GM19397 (cell line): ENCODE measurements at regions not wholly inside any gene's neighbourhood (a gene's known extent, or its start where the extent isn't known, plus 50 kb on each side); places are given as distances from the start of the nearest gene placed in this dataset.
"Not testable (repeated sequence)": the region's sequence is repeated elsewhere in the genome, so short reads cannot be mapped to it uniquely, and the experiment has no call there.

Experiments used
- ATAC-seq: cut with Tn5 transposase; IDR thresholded peaks from one replicate; pipeline ENCODE4 v1.9.1; 2021; ENCODE audit warnings: mild to moderate bottlenecking, moderate library complexity; ENCODE audit not compliant: unreplicated experiment

- no peak for ATAC-seq
Observed at GRCh38 chr4:141340458-141340857, 119.8 kb downstream of the ZNF330 start.

GRCh38 chr4:141346144-141346543, 125.4 kb downstream of the ZNF330 start:
- ATAC-seq, result no peak

- ATAC-seq, result no peak
Observed at GRCh38 chr4:141347684-141348083, 127.0 kb downstream of the ZNF330 start.

DNA sequence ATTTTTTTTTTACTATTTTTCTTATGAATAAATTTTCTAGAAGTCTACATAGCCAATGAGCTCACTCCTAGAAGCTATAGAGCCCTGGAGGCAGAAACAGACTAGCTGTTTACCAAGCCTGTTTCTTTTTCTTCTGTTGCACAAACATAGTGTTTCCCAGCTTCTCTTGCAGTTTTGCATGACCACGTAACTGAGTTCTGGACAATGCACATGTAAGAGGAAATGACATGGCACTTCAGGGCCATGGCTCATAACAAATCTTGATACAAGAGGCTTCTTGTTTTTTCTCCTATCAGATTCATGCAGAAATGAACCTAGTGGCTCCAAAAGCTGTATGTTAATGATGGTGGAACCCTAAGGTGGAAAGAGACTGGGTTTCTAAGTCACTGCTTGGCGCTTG, 127.4 kb downstream of the ZNF330 start:
- no peak for ATAC-seq

GRCh38 chr4:141348573-141348972, 127.9 kb downstream of the ZNF330 start:
- ATAC-seq, result no peak

DNA sequence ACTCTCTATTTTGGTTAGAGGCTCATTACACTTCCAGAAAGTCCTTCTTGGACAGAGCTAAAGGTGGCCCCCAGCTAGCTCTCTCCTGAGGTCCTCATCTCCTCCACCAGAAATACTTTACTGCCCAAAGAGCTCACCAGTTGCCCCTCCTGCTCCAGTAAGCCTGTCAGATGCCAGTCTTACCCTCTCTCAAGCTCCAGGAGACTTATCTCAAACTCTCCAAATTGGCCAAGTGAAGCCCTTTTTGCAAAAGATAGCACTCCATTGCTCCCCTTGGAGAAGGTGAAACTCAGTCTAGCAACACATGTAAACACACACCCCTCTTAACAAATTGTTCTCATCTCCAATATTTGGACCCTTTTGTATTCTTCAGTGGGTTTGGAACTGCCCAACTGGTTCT, 128.5 kb downstream of the ZNF330 start:
- no peak for ATAC-seq

- ATAC-seq, result no peak
Observed at GRCh38 chr4:141350122-141350905, 129.6 kb downstream of the ZNF330 start.

- ATAC-seq, result no peak
Observed at GRCh38 chr4:141352331-141352730, 131.6 kb downstream of the ZNF330 start.

- no peak for ATAC-seq
Observed at GRCh38 chr4:141352909-141353525, 132.3 kb downstream of the ZNF330 start.

- no peak for ATAC-seq
Observed at GRCh38 chr4:141356321-141356962, 135.7 kb downstream of the ZNF330 start.

DNA sequence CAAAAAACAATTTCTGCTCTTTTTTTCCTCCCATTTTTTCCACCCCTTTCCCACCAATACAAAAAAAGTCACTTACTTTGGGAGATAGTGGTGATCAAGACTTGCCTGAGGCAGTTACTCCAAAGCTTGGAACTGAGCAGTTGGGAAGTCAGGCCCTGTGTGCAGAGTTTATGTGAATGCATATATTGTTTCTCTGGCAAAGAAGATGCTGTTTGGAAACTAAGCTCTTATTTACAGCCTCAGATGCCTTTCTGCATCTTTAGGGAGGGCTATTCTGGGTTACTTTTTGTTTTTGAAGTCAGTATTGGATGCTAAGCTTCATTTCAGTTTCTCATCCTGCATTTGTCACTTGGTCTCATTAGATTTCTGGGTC, 136.3 kb downstream of the ZNF330 start:
- no peak for ATAC-seq

DNA sequence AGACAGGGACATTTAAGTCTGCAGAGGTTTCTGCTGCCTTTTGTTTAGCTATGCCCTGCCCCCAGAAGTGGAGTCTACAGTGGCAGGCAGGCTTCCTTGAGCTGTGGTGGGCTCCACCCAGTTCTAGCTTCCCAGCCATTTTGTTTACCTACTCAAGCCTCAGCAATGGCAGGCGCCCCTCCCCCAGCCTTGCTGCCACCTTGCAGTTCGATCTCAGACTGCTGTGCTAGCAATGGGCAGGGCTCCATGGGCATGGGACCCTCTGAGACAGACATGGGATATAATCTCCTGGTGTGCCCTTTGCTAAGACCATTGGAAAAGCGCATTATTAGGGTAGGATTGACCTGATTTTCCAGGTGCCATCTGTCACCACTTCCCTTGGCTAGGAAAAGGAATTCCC, 147.5 kb downstream of the ZNF330 start:
- ATAC-seq, result not testable (repeated sequence)

- no peak for ATAC-seq
Observed at GRCh38 chr4:141371206-141371605, 150.5 kb downstream of the ZNF330 start.

GRCh38 chr4:141375855-141376254, 155.2 kb downstream of the ZNF330 start:
- no peak for ATAC-seq

- peak; percentile 83 for ATAC-seq
Observed at GRCh38 chr4:141376769-141377168, 156.1 kb downstream of the ZNF330 start.

DNA sequence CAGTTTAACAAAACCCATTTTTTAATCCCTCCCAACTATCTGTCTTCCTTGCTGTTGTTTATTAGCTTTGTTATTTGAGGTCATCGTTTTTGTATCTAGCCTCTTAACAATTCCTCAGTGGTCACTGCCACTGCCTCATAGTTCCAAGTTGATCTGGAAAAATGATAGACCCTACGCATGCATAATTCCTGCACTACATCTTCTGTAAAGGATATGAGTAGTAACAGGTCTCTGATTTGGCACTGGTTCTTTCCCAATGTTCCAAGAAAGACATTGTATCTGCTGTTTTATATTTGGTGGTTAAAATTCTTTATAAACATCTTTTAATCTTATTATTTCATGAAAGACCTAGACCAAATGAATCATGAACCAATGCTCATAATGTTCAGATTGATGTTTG, 166.6 kb downstream of the ZNF330 start:
- no peak for ATAC-seq

DNA sequence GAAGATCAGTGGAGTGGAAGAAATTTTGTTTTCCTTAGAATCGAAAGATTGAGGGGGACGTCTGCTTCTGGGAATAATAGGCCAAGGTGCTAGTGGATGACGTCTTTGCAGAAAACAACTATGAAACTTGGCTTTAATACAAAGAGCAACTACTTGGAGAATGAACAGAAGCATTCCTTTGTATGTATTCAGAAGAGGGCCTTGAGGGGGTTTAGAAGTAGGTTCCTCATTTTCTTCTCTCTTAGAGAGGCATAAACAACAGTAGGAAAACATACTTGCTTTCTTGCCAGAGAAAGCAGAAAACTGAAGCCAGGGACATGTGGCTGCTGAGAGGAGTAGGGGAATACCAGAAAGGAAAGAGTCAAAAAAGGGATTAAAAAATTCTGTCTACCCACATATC, 167.8 kb downstream of the ZNF330 start:
- ATAC-seq, result no peak

GRCh38 chr4:141389649-141390048, 169.0 kb downstream of the ZNF330 start:
- no peak for ATAC-seq

DNA sequence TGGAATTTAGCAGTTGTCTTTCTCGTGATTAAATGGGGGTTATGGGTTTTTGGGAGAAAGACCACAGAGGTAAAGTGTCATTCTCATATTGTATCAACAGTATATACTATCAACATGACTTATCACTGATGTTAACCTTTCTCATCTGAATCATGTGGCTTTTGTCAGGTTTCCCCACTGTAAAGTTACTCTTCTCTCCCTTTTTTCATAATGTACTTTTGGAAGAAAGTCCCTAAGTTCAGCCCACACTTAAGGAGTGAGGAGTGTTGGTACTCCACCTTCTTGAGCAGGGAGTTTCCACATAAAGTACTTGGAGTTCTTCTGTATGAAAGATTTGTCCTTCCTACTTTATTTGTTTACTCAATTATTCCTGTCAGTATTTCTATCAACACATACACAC, 169.9 kb downstream of the ZNF330 start:
- no peak for ATAC-seq

DNA sequence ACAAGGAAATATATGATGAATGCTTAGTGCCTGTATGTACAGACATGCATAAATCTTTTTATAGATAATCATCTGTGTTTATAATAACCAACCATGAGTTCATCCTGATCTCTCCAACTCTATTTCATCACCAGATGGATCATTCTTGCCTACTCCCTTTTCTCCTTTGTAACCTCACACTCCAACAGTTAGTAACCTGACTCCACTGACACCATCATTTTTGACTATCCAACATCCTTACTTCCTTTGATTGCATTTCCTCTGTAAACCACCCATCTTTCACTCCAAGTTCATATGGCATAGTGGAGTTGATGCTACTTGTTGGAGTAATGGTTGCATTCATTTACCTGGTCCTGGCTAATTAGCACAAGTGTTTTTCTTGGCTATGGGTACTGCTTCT, 170.6 kb downstream of the ZNF330 start:
- ATAC-seq, result no peak

DNA sequence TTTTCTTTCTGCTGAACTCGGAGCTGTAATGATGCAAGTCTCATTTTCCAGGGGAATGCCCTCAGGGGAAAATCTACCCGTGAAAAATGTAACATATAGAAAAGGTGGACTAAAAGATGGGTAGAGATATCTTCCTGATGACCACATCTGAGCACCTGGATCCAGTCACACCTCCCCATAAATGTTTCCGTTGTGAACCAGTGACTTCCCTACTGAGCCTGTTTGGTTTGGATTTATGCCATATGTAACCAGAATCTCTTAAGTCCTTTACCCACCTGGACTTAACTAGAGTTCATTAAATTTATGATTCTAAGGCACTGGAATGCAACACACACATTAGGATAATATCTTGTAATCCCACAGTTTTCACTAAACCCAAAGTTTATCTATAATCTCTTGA, 171.1 kb downstream of the ZNF330 start:
- no peak for ATAC-seq

- no peak for ATAC-seq
Observed at GRCh38 chr4:141395246-141395830, 174.6 kb downstream of the ZNF330 start.
